Smooth muscle cell (in vitro differentiated cells): ENCODE measurements at regions not wholly inside any gene's neighbourhood (a gene's known extent, or its start where the extent isn't known, plus 50 kb on each side); places are given as distances from the start of the nearest gene placed in this dataset.

Source experiments
- DNase-seq: peaks from one replicate; lab custom pipeline; 2025; ENCODE audit not compliant: unreplicated experiment; lab: John Stamatoyannopoulos, UW
- H2AFZ ChIP-seq: fragments of 200-600 bp; sonication (generic); 2 replicates; pipeline ENCODE4 v1.6.0; 2016; ENCODE audit warnings: antibody characterized with exemption, low read depth, mild to moderate bottlenecking
- H3F3A ChIP-seq: fragments of 200-600 bp; sonication (generic); 2 replicates; pipeline ENCODE4 v1.6.0; 2017; ENCODE audit warnings: antibody characterized with exemption, low read depth
- H3K27ac ChIP-seq: fragments of 200-600 bp; sonication (generic); 2 replicates; pipeline ENCODE4 v1.5.1; 2016; ENCODE audit warnings: low read depth, mild to moderate bottlenecking
- H3K27me3 ChIP-seq: fragments of 200-600 bp; sonication (generic); 2 replicates; pipeline ENCODE4 v1.6.1; 2016; ENCODE audit warnings: low read depth, mild to moderate bottlenecking
- H3K36me3 ChIP-seq: fragments of 200-600 bp; sonication (generic); 2 replicates; pipeline ENCODE4 v1.5.1; 2016; ENCODE audit warnings: low read depth
- H3K4me1 ChIP-seq: fragments of 200-600 bp; sonication (generic); 2 replicates; pipeline ENCODE4 v1.5.1; 2016; ENCODE audit warnings: low read depth
- H3K4me2 ChIP-seq: fragments of 200-600 bp; sonication (generic); 2 replicates; pipeline ENCODE4 v1.6.0; 2016; ENCODE audit warnings: mild to moderate bottlenecking
- H3K4me3 ChIP-seq: fragments of 200-600 bp; sonication (generic); 2 replicates; pipeline ENCODE4 v1.5.1; 2016; ENCODE audit warnings: mild to moderate bottlenecking
- H3K79me2 ChIP-seq: fragments of 200-600 bp; sonication (generic); 2 replicates; pipeline ENCODE4 v1.6.0; 2016; ENCODE audit warnings: low read depth, mild to moderate bottlenecking
- H3K9ac ChIP-seq: fragments of 200-600 bp; sonication (generic); 2 replicates; pipeline ENCODE4 v1.6.0; 2016; ENCODE audit warnings: low read depth
- H3K9me3 ChIP-seq: fragments of 200-600 bp; sonication (generic); replicated peaks from 2 replicates; pipeline ENCODE4 v1.5.1; 2016; ENCODE audit warnings: low read depth
- H4K20me1 ChIP-seq: fragments of 200-600 bp; sonication (generic); 2 replicates; pipeline ENCODE4 v1.6.0; 2016; ENCODE audit warnings: low read depth
- CTCF ChIP-seq: fragments of 200-600 bp; sonication (generic); IDR thresholded peaks from 2 replicates; pipeline ENCODE4 v1.5.1; 2017; ENCODE audit warnings: borderline replicate concordance, mild to moderate bottlenecking, antibody characterized with exemption; ENCODE audit not compliant: insufficient read depth, poor library complexity, severe bottlenecking
- WGBS: methylation state at CpG from one replicate; pipeline ENCODE4 v1.1.7; 2016; ENCODE audit warnings: low lambda C conversion rate; 5-methylcytosine and 5-hydroxymethylcytosine counted together

- Histone ChIP-seq H3K36me3 (no peaks in the 10 kb centered on the region), H3K4me1 (no peaks in the 10 kb centered on the region), H3F3A (no peaks in the 10 kb centered on the region), H3K27ac (no peak overlapping the region), H3K9me3 (no peaks in the 10 kb centered on the region), H4K20me1 (no peaks in the 10 kb centered on the region), H3K4me3 (no peak overlapping the region), H3K79me2 (no peaks in the 10 kb centered on the region), H3K4me2 (no peak overlapping the region), H2AFZ (no peak overlapping the region), H3K27me3 (no peaks in the 10 kb centered on the region), H3K9ac (no peak overlapping the region)
- TF ChIP-seq CTCF: no peak
- WGBS: 71% methylated on average over 10 of the region's 10 CpGs
- DNase-seq: no peak
Observed at GRCh38 chr12:127629066-127629820, 637.7 kb upstream of the TMEM132C start.

GRCh38 chr12:127632461-127632860 lies 634.5 kb upstream of the TMEM132C start:
- H3K27me3 ChIP-seq: no peaks in the 10 kb centered on the region
- no peak overlapping the region for H3K4me2 ChIP-seq
- no peak overlapping the region for H2AFZ ChIP-seq
- H3K4me3 ChIP-seq: no peak overlapping the region
- H3K9me3 ChIP-seq: no peaks in the 10 kb centered on the region
- no peaks in the 10 kb centered on the region for H3F3A ChIP-seq
- H4K20me1 ChIP-seq: no peaks in the 10 kb centered on the region
- no peaks in the 10 kb centered on the region for H3K36me3 ChIP-seq
- TF ChIP-seq CTCF: no peak
- no peak overlapping the region for H3K27ac ChIP-seq
- DNase-seq: no peak
- no peak overlapping the region for H3K9ac ChIP-seq
- no peaks in the 10 kb centered on the region for H3K4me1 ChIP-seq
- whole genome bisulfite sequencing: 94% methylated on average over 11 of the region's 11 CpGs
- H3K79me2 ChIP-seq: no peaks in the 10 kb centered on the region

- no peaks in the 10 kb centered on the region for H3K79me2 ChIP-seq
- no peaks in the 10 kb centered on the region for H3K27me3 ChIP-seq
- TF ChIP-seq CTCF: no peak
- no peaks in the 10 kb centered on the region for H3K9me3 ChIP-seq
- H3K27ac ChIP-seq: no peak overlapping the region
- H4K20me1 ChIP-seq: no peaks in the 10 kb centered on the region
- H3K9ac ChIP-seq: no peak overlapping the region
- H3F3A ChIP-seq: no peaks in the 10 kb centered on the region
- no peak overlapping the region for H3K4me2 ChIP-seq
- DNase-seq: no peak
- H2AFZ ChIP-seq: no peak overlapping the region
- no peaks in the 10 kb centered on the region for H3K36me3 ChIP-seq
- H3K4me3 ChIP-seq: no peak overlapping the region
- 86% methylated on average over 4 of the region's 4 CpGs for WGBS
- no peaks in the 10 kb centered on the region for H3K4me1 ChIP-seq
Observed at GRCh38 chr12:127635838-127636237, 631.1 kb upstream of the TMEM132C start.

- WGBS: 77% methylated on average over 2 of the region's 2 CpGs
- Histone ChIP-seq H3K27ac (no peak overlapping the region), H3F3A (no peaks in the 10 kb centered on the region), H3K79me2 (no peaks in the 10 kb centered on the region), H3K4me2 (no peak overlapping the region), H3K36me3 (no peaks in the 10 kb centered on the region), H3K4me1 (no peaks in the 10 kb centered on the region), H2AFZ (no peak overlapping the region), H3K9ac (no peak overlapping the region), H3K4me3 (no peak overlapping the region), H3K27me3 (no peaks in the 10 kb centered on the region), H4K20me1 (no peaks in the 10 kb centered on the region), H3K9me3 (no peaks in the 10 kb centered on the region)
- no peak for TF ChIP-seq CTCF
- no peak for DNase-seq
Observed at GRCh38 chr12:127636882-127637281, 630.1 kb upstream of the TMEM132C start.
